ENCODE measurements at regions not wholly inside any gene's neighbourhood (a gene's known extent, or its start where the extent isn't known, plus 50 kb on each side); places are given as distances from the start of the nearest gene placed in this dataset.

- in situ Hi-C loops (cut with HindIII; ENCODE audit: low sequenced_read_pairs): no loop called here
Measured at GRCh38 chr15:47384341-47384740, 333.0 kb upstream of the SEMA6D start.

- in situ Hi-C loops (cut with HindIII; ENCODE audit: low sequenced_read_pairs): no loop called here
Measured at GRCh38 chr15:47384776-47385175, 332.5 kb upstream of the SEMA6D start.

DNA sequence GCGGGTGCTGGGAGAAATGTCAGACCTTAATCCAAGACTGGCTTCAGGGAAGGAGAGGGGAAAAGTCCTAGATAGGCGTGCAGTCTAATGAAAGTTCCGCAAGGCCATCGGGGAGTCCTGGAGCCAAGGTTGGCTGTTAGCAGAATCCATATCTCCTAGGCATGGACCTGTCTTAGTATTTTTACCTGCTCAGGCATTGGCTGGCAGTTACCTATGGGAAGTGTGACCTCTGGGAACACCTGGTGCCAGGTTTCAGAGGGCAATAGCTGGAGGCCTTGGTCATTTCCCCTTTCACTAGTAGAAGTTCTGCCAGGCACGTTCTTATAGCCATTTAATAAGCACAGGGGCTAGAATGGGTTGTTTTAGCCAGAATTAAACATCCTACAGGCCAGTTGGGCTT lies 330.8 kb upstream of the SEMA6D start:
- in situ Hi-C loops (cut with HindIII; ENCODE audit: low sequenced_read_pairs): no loop called here

DNA sequence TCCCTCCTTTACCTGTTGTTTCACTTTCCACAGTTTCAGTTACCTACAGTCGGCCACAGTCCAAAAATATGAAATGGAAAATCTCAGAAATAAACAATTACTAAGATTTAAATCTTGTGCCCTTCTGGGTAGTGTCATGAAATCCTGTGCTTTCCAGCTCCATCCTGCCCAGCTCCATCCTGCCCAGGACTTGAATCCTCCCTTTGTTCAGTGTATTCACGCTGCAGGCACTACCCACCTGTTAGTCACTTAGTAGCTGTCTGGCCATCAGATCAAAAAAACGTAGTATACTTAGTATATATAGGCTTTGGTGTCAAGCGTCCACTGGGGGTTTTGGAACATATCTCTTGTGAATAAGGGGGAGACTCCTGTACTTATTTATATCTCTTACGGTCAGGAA lies 329.0 kb upstream of the SEMA6D start:
- in situ Hi-C loops (cut with HindIII; ENCODE audit: low sequenced_read_pairs): no loop called here

DNA sequence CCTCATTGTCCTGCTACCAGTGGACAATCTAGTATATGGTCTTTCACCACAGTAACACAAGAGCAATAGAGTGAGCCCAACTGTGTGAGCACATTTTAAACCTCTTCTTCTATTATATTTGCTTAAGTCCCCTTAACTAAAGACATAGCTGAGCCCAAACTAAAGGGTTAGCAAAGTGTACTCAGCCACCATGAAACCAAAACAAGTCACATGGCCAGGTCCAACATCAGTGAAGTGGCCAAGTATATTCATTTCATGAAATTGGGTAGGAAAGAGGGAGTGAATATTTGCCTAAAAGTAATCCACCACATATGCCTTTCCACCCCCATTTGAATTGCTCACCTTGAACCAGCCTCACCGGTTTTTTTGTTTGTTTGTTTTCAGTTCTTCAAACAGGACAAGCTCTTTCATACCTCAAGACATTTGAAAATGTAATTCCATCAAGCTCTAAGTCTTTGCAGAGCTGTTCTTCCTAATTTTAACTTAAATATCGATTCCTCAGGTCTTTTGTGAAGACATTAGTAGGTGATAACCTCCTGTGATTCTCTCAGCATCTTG lies 327.0 kb upstream of the SEMA6D start:
- in situ Hi-C loops (cut with HindIII; ENCODE audit: low sequenced_read_pairs): no loop called here

DNA sequence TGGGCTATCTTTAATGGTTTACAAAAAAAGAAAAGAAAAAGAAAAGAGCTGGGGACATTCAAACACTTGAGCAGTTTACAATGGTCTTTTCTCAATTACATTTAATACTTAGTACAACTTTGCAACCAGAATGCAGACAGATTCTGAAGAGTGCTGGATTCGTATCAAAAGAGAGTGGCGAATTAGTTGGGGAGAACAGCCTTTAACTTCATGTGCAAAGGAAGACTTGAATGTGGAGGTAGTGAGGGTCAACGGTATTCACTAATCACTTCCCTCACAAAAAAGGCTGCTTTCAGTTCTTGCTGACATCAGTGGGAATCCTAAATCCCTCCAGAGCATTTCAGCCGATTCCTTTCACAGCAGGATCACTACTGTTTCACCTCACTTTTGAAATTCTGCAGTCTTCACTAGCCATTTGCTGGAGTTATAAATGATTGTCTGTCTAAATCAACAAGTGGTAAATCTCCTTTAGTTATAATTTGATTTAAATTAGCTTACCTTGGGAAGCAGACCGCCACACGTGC lies 323.0 kb upstream of the SEMA6D start:
- in situ Hi-C loops (cut with HindIII; ENCODE audit: low sequenced_read_pairs): no loop called here

DNA sequence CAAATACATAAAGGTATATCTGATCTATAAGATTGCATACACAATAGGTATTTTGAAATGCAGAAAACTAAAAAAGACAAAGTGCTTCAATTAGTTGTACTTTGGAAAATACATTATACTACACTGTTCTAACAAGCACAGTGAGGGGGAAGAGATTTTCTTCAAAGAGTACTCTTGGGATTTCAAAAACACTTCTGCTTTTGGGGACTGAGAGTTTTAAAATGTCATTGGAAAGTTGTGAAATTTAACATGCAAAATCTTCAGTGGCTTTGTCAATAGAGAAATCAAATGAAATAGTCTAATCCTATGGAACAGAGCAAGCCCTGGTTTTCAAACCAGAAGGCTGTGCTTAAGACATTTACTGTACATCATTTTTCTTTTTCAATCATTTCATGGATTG lies 322.2 kb upstream of the SEMA6D start:
- in situ Hi-C loops (cut with HindIII; ENCODE audit: low sequenced_read_pairs): no loop called here

- in situ Hi-C loops (cut with HindIII; ENCODE audit: low sequenced_read_pairs): no loop called here
Measured at GRCh38 chr15:47397655-47398054, 319.6 kb upstream of the SEMA6D start.

GRCh38 chr15:47398132-47398531 lies 319.2 kb upstream of the SEMA6D start:
- in situ Hi-C loops (cut with HindIII; ENCODE audit: low sequenced_read_pairs): no loop called here

DNA sequence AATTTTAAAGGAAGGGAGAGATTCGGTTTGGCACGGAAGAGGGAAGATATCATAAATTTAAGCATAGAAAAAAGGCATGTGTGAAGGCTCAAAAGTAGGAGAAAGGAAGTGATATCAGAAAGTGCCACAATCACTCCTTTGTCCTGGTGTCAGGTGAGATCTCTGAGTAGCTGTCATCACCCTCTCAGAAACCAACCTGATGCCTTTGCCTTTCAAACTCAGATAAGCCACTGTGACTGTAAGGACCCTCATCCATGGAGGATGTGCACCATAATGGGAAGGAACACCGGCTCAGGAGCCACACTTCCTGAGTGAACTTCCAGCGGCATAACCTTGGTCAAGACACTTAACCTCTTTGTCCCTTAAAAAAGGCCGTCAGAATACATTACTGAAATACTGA lies 318.7 kb upstream of the SEMA6D start:
- in situ Hi-C loops (cut with HindIII; ENCODE audit: low sequenced_read_pairs): no loop called here

- in situ Hi-C loops (cut with HindIII; ENCODE audit: low sequenced_read_pairs): no loop called here
Measured at GRCh38 chr15:47399100-47399499, 318.2 kb upstream of the SEMA6D start.

DNA sequence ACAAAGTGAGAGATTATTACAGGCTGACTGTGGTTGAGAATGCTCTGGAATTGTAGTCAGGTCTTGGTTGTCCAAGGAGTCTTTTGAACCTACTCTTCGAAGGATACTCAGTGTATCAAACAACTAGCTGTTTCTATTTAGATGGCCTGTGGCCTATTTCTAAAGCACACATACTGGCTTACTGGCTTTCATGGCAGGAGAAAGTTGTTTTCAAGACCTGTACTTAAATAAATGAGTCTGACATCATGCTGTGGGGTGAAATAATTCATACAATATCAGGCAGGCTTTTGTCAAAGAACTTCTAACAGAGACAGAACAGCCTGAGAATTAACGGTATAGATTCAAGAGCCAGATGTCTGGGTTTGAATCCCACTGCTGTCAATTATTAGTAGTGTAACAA lies 316.7 kb upstream of the SEMA6D start:
- in situ Hi-C loops (cut with HindIII; ENCODE audit: low sequenced_read_pairs): no loop called here

DNA sequence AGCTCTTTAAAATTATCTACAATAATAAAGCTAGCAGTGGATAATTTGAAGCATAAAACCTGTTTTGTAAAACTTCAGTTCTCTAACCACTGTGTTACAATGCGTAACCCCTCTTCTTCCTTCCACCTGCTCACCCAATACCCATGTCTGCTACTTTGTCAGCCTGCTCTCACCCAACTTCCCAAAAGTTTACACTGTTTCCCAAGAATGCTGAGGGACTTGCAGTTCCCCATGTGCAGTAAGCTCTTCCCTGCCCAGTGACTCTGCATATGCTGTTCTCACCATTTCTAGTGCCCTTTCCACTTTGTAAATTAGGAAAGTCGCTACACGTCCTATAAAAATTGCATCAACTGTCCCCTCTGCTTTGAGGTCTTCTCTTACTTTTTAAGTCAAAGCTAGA lies 315.9 kb upstream of the SEMA6D start:
- in situ Hi-C loops (cut with HindIII; ENCODE audit: low sequenced_read_pairs): no loop called here

DNA sequence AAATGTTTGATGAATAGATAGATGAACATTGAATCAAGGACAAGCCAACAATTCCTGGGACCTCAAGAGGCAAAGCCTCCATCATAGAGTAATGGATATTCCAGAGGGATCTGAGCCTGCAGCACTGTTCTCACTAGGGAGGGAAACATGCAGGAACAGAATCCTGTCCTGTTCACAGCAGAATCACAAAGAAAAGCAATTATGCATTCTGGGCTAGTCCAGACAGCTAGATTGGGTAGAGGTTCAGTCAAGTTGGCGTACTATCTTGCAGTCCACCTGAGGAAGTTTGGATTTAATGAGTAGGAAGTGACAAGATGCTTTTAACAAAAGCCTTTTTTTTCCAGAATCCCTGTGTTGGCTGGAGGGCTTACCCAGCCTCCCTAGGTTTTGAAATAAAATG lies 314.5 kb upstream of the SEMA6D start:
- in situ Hi-C loops (cut with HindIII; ENCODE audit: low sequenced_read_pairs): no loop called here

DNA sequence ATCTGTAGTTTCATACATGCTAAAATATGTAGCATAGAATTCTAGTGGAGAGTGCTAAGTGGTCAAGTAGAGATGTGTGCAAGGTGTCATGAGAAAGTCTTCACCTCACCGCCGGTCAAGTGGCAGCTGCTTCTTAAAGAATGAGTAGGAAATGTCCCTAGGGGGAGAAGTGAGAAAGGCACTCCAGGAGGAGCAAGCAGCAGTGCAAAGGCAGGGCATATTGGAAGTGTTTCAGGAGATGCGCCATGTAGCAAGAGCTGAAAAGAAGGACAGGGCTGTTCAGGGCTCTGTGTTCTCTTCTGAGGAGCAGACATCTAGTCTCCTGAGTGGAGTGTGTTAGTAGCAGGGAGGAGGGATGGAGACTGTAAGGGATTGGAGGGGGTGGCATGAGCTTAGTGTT lies 312.4 kb upstream of the SEMA6D start:
- in situ Hi-C loops (cut with HindIII; ENCODE audit: low sequenced_read_pairs): no loop called here

GRCh38 chr15:47405365-47406162 lies 311.7 kb upstream of the SEMA6D start:
- in situ Hi-C loops (cut with HindIII; ENCODE audit: low sequenced_read_pairs): no loop called here

- in situ Hi-C loops (cut with HindIII; ENCODE audit: low sequenced_read_pairs): no loop called here
Measured at GRCh38 chr15:47407692-47408091, 309.6 kb upstream of the SEMA6D start.

DNA sequence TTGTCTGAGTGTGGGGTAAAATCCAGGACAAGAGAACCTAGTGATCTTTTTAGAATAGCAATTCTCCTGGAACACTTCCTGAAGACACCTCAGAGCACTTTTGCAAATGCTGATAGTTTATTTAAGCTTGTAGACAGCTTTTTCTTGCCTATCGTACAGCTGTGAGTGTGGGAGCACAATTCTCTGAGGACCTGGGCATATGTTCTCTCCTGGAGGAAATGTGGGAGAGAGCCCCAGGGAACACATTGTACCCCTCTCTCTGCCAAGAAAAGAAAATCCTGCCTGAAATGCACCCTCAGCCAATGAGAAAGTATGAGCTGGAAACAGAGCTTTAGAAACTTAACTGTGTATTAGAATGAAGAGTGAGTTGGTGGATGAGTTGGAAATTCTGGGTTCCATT lies 308.3 kb upstream of the SEMA6D start:
- in situ Hi-C loops (cut with HindIII; ENCODE audit: low sequenced_read_pairs): no loop called here

DNA sequence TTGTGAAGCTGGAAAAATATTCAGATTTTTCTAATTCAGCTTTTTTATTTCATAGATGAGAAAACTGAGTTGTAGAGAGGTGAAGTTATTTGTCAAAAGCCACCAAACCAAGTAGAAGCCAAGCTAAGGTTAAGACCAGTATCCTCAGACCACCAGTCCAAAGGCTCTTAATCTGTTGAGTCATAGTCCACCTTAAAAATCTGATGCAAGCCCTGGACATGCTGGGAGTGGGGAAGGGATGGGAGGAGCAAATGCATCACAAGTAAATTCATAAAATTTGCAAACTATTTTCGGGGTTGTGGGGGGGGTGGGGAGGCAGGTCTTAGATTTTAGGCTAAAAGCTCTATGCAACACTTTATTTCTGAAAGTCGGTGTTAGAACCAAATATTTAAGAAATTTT lies 307.7 kb upstream of the SEMA6D start:
- in situ Hi-C loops (cut with HindIII; ENCODE audit: low sequenced_read_pairs): no loop called here

DNA sequence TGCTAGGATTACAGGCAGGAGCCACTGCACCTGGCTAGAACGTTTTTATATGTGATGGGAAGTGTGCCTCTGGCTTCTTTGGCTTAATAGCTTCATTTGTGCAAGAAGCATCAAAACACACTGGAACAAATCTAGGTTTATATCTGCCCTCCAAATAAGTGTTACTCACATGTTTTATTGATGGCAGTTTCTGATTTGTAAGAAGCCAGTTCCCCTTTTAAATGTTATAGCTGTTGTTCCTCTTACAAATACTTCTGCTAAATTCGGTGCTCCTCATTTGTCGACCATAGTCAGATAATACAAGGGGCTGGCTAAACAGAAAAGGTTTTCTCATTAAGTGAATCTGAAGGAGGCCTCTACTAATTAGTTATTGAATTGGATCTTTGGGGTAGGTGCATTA lies 307.1 kb upstream of the SEMA6D start:
- in situ Hi-C loops (cut with HindIII; ENCODE audit: low sequenced_read_pairs): no loop called here

GRCh38 chr15:47411733-47412132 lies 305.6 kb upstream of the SEMA6D start:
- in situ Hi-C loops (cut with HindIII; ENCODE audit: low sequenced_read_pairs): no loop called here

DNA sequence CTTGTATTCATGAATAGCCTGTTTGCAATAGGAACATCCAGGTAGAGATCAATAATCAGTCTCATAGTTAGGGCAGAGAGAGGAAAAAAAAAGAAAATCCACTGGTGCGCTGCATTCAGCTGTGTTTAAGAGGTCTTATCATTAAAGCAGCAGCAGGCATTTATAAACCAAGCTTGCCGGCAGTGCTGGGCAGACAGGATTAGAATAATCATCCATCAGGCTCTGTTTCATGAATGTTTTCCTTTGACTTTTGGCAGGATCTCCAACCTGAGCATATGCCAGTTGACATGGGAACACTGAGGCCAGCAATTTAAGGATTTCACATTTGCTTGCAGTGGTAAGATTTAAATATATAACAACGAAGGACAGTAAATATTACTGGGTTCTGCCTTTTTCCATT lies 305.2 kb upstream of the SEMA6D start:
- in situ Hi-C loops (cut with HindIII; ENCODE audit: low sequenced_read_pairs): no loop called here

- in situ Hi-C loops (cut with HindIII; ENCODE audit: low sequenced_read_pairs): no loop called here
Measured at GRCh38 chr15:47412802-47413201, 304.5 kb upstream of the SEMA6D start.

All from DLD1 (cell line).